ENCODE measurements at regions not wholly inside any gene's neighbourhood (a gene's known extent, or its start where the extent isn't known, plus 50 kb on each side); places are given as distances from the start of the nearest gene placed in this dataset.

- TF ChIP-seq EZH2 (IDR thresholded peaks at IDR 0.05; ENCODE audit: insufficient read depth, poor library complexity, severe bottlenecking) (no peak), EZH2phosphoT487 (IDR thresholded peaks at IDR 0.05; ENCODE audit: insufficient read depth, low read depth) (no peak)
These were observed 380.1 kb downstream of the NUF2 start for GRCh38 chr1:163701783-163702374.
